SK-N-SH (cell line): ENCODE measurements at regions not wholly inside any gene's neighbourhood (a gene's known extent, or its start where the extent isn't known, plus 50 kb on each side); places are given as distances from the start of the nearest gene placed in this dataset.
"Not testable (repeated sequence)": the region's sequence is repeated elsewhere in the genome, so short reads cannot be mapped to it uniquely, and the experiment has no call there.

Experiments
- TF ChIP-seq, protein P1 (sequence below): fragments of 200-600 bp; sonication (generic); IDR thresholded peaks from 2 replicates; pipeline ENCODE4 v1.6.1; 2017; ENCODE audit warnings: antibody characterized with exemption, mild to moderate bottlenecking, moderate library complexity
- TF ChIP-seq, protein P2 (sequence below): fragments of 150-350 bp; IDR thresholded peaks from 2 replicates; pipeline ENCODE4 v1.6.1; 2017; ENCODE audit warnings: antibody characterized with exemption, low read length, low read depth, borderline replicate concordance

DNA sequence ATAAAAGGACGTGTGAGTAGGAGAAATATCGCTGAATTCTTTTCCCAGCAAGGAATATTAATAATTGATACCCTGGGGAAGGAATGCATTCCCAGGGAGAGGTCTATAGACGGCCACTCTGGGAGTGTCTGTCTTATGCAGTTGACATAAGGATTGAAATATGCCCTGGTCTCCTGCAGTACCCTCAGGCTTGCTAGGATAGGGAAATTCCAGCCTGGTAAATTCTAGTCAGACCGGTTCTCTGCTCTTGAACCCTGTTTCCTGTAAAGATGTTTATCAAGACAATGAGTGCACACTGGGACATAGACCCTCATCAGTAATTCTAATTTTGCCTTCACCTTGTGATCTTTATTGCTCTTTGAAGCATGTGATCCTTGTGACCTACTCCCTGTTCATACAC, 224.2 kb upstream of the ADGRL4 start:
- TF ChIP-seq, protein P1, sequence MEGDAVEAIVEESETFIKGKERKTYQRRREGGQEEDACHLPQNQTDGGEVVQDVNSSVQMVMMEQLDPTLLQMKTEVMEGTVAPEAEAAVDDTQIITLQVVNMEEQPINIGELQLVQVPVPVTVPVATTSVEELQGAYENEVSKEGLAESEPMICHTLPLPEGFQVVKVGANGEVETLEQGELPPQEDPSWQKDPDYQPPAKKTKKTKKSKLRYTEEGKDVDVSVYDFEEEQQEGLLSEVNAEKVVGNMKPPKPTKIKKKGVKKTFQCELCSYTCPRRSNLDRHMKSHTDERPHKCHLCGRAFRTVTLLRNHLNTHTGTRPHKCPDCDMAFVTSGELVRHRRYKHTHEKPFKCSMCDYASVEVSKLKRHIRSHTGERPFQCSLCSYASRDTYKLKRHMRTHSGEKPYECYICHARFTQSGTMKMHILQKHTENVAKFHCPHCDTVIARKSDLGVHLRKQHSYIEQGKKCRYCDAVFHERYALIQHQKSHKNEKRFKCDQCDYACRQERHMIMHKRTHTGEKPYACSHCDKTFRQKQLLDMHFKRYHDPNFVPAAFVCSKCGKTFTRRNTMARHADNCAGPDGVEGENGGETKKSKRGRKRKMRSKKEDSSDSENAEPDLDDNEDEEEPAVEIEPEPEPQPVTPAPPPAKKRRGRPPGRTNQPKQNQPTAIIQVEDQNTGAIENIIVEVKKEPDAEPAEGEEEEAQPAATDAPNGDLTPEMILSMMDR, result not testable (repeated sequence)
- TF ChIP-seq, protein P2, sequence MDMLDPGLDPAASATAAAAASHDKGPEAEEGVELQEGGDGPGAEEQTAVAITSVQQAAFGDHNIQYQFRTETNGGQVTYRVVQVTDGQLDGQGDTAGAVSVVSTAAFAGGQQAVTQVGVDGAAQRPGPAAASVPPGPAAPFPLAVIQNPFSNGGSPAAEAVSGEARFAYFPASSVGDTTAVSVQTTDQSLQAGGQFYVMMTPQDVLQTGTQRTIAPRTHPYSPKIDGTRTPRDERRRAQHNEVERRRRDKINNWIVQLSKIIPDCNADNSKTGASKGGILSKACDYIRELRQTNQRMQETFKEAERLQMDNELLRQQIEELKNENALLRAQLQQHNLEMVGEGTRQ, result not testable (repeated sequence)
